GM12865 (cell line): ENCODE measurements at regions not wholly inside any gene's neighbourhood (a gene's known extent, or its start where the extent isn't known, plus 50 kb on each side); places are given as distances from the start of the nearest gene placed in this dataset.

Experiments
- DNase-seq: peaks from one replicate; pipeline ENCODE4 v3.0.0; 2010; ENCODE audit warnings: low read depth
- H3K4me3 ChIP-seq: 2 replicates; pipeline ENCODE4 v1.5.1; 2011; ENCODE audit warnings: mild to moderate bottlenecking, low read depth, low read length, control low read depth
- TF ChIP-seq, protein P1 (sequence below): IDR thresholded peaks from 2 replicates; pipeline ENCODE4 v1.5.1; 2011; ENCODE audit warnings: low read length, control low read depth, low read depth, inconsistent platforms; ENCODE audit not compliant: insufficient read depth; ENCODE audit errors: missing control alignments

GRCh38 chr13:57353831-57354230 is 186.8 kb downstream of the PRR20E start:
- no peak for DNase-seq
- TF ChIP-seq, protein P1, sequence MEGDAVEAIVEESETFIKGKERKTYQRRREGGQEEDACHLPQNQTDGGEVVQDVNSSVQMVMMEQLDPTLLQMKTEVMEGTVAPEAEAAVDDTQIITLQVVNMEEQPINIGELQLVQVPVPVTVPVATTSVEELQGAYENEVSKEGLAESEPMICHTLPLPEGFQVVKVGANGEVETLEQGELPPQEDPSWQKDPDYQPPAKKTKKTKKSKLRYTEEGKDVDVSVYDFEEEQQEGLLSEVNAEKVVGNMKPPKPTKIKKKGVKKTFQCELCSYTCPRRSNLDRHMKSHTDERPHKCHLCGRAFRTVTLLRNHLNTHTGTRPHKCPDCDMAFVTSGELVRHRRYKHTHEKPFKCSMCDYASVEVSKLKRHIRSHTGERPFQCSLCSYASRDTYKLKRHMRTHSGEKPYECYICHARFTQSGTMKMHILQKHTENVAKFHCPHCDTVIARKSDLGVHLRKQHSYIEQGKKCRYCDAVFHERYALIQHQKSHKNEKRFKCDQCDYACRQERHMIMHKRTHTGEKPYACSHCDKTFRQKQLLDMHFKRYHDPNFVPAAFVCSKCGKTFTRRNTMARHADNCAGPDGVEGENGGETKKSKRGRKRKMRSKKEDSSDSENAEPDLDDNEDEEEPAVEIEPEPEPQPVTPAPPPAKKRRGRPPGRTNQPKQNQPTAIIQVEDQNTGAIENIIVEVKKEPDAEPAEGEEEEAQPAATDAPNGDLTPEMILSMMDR: no peak
- no peak overlapping the region for H3K4me3 ChIP-seq

- no peak overlapping the region for H3K4me3 ChIP-seq
These were observed 208.9 kb downstream of the PRR20E start for GRCh38 chr13:57375876-57376275.

GRCh38 chr13:57408312-57408711 is 223.2 kb upstream of the PCDH17 start:
- no peak overlapping the region for H3K4me3 ChIP-seq
- TF ChIP-seq, protein P1: no peak
- DNase-seq: no peak

More at GRCh38 chr13:57375876-57376275, 208.9 kb downstream of the PRR20E start:
- TF ChIP-seq, protein P1: no peak
- no peak for DNase-seq

DNA sequence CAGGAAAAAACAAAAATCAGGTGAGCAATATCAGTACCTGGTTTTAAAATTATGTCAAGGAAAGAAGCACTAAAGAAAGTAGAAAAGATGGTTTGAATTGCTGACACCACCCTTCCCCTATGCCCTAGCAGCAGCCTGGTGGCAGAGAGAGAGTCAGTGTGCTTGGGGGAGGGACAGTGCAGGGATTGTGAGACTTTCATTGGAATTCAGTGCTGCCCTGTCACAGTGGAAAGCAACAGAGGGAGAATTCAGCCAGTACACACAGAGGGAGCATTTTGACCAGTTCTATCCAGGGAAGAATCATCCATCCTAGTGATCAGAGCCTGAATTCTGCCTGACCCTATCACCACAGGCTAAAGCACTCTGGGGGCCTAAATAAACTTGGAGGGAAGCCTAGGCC is 222.4 kb upstream of the PCDH17 start:
- TF ChIP-seq, protein P1: no peak
- DNase-seq: no peak
- H3K4me3 ChIP-seq: no peak overlapping the region

DNA sequence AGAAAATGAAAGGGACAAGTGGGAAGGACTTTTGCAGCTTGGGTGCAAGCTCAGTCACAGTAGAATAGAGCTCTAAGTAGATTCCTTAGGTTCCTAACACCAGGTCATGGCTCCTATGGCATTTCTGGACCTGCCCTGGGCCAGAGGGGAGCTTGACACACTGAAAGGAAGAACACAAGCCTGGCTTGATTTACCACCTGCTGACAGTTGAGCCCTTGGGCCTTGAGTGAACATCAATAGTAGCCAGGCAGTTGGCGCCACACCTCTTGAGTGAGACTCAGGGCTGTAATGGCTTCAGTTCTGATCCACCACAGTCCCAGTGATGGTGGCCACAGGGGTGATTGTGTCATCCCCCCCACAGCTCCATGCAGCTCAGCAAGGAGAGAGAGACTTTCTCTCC is 221.9 kb upstream of the PCDH17 start:
- no peak for DNase-seq
- H3K4me3 ChIP-seq: no peak overlapping the region
- TF ChIP-seq, protein P1: no peak

DNA sequence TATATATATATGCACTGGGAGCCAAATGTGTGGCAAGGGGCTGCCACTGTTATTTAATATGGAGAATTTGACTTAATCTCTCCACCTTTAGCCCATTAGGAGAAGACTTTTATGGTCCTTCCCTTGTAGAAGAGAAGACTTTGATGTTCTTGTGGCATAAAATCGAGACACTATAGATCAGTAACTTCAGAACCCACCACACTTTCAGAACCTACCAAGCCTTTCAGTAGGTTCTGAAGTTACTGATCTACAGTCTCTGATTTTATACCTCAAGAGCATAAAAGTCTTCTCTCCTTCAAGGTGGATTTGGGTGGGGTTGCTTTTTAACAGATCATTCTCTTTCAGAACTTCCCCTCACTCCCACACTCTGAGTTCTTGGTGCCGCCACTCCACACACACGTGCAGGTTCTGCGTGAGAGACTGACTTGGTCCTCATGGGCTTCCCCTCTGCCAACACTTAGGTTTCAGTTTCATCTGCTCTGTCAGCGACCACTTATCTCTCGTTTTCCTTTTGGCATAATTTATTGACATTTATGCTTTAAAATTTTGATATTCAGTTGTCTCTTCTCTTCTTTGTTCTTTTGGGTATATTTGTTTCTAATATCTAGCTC is 213.4 kb upstream of the PCDH17 start:
- peak; percentile 1 for DNase-seq
- TF ChIP-seq, protein P1: no peak
- no peak overlapping the region for H3K4me3 ChIP-seq

GRCh38 chr13:57424379-57424778 is 207.2 kb upstream of the PCDH17 start:
- H3K4me3 ChIP-seq: no peak overlapping the region
- DNase-seq: no peak
- TF ChIP-seq, protein P1: no peak
